ENCODE measurements at regions not wholly inside any gene's neighbourhood (a gene's known extent, or its start where the extent isn't known, plus 50 kb on each side); places are given as distances from the start of the nearest gene placed in this dataset.

DNA sequence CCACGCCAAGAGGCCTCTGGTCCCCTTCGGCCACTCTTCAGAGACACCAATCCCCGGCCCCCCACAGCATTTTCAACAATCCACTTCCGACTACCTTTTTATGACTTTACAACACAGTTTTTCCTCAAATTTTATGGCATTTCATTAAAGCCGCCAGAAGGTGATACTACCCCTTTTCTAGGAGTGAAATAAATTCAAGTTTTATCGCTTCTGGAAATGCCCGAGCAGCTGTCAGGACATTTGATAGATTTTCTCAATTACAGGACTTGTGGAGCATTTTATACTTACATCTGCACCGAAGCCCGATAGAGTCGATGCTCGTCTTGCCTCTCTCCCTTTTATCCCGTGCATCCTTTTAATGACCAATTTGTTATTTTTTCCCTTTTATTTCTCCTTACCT, 108.1 kb upstream of the CREB1 start:
- H3K9ac ChIP-seq (ENCODE audit: insufficient read depth in 1 of 2, low read depth in 2 of 2, low read length in 2 of 2), result no peak overlapping the region
- WGBS (ENCODE audit: insufficient coverage, low coverage, missing lambda C conversion rate), result 94% methylated on average over 9 of the region's 12 CpGs
- H3K9me3 ChIP-seq (replicated peaks; ENCODE audit: control insufficient read depth, insufficient read depth, low read depth, low read length), result no peaks in the 10 kb centered on the region; the same call in 1 of the 2 replicates
- no peak for ATAC-seq
- no peak for FAIRE-seq
- intact Hi-C loops (cut with micrococcal nuclease), result no loop called here
- in situ Hi-C loops (cut with MboI), result no loop called here
- no peaks in the 10 kb centered on the region for H3K36me3 ChIP-seq (ENCODE audit: control insufficient read depth, insufficient read depth, low read length)
- H2AFZ ChIP-seq (ENCODE audit: low read depth, low read length), result no peak overlapping the region
- H3K4me1 ChIP-seq (replicated peaks in 1 of 2; ENCODE audit: control insufficient read depth in 2 of 2, insufficient read depth in 2 of 2, low read length in 2 of 2), result peaks cover 0 to 26% of the 10 kb centered on the region in 2 experiments; a peak in 3 of 5 replicates
- no peak overlapping the region for H3K4me3 ChIP-seq
- H4K20me1 ChIP-seq (replicated peaks; ENCODE audit: control insufficient read depth, insufficient read depth, low read length), result no peaks in the 10 kb centered on the region
- no peak overlapping the region for H3K4me2 ChIP-seq (ENCODE audit: insufficient read depth, low read length)
- DNase-seq (ENCODE audit: extremely low read depth in 1 of 4, low spot score in 3 of 4), result no peak
- CTCF ChIA-PET (ENCODE audit: low intra/inter-chr PET ratio), result no interaction called here
- H3K27ac ChIP-seq (ENCODE audit: extremely low read depth, low read depth, low read length), result no peak overlapping the region
- TF ChIP-seq TRIM24 (IDR thresholded peaks at IDR 0.05) (no peak), RBM15 (IDR thresholded peaks at IDR 0.05; ENCODE audit: insufficient read depth, low read length) (no peak), SRSF7 (optimal IDR thresholded peaks at IDR 0.05; ENCODE audit: low read depth, low read length) (no peak), ZZZ3 (IDR thresholded peaks at IDR 0.05) (no peak), TAF15 (IDR thresholded peaks at IDR 0.05; ENCODE audit: low read depth, low read length) (no peak), HOXB6 (CRISPR knock-in tag; IDR thresholded peaks at IDR 0.05; ENCODE audit: borderline replicate concordance) (no peak), TEAD4 (IDR thresholded peaks at IDR 0.05; ENCODE audit: low read length) (no peak), TEAD4 (CRISPR knock-in tag; IDR thresholded peaks at IDR 0.05; ENCODE audit: borderline replicate concordance) (no peak), MAFK (IDR thresholded peaks at IDR 0.05; ENCODE audit: low read length) (no peak)
- TF ChIP-seq, protein P1, sequence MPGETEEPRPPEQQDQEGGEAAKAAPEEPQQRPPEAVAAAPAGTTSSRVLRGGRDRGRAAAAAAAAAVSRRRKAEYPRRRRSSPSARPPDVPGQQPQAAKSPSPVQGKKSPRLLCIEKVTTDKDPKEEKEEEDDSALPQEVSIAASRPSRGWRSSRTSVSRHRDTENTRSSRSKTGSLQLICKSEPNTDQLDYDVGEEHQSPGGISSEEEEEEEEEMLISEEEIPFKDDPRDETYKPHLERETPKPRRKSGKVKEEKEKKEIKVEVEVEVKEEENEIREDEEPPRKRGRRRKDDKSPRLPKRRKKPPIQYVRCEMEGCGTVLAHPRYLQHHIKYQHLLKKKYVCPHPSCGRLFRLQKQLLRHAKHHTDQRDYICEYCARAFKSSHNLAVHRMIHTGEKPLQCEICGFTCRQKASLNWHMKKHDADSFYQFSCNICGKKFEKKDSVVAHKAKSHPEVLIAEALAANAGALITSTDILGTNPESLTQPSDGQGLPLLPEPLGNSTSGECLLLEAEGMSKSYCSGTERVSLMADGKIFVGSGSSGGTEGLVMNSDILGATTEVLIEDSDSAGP (CRISPR knock-in tag; IDR thresholded peaks at IDR 0.05), result no peak
- TF ChIP-seq, protein P2, sequence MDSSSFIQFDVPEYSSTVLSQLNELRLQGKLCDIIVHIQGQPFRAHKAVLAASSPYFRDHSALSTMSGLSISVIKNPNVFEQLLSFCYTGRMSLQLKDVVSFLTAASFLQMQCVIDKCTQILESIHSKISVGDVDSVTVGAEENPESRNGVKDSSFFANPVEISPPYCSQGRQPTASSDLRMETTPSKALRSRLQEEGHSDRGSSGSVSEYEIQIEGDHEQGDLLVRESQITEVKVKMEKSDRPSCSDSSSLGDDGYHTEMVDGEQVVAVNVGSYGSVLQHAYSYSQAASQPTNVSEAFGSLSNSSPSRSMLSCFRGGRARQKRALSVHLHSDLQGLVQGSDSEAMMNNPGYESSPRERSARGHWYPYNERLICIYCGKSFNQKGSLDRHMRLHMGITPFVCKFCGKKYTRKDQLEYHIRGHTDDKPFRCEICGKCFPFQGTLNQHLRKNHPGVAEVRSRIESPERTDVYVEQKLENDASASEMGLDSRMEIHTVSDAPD (CRISPR knock-in tag; IDR thresholded peaks at IDR 0.05), result no peak
- POLR2A ChIA-PET, result no interaction called here
- H3K79me2 ChIP-seq (ENCODE audit: control insufficient read depth, insufficient read depth, low read length), result no peaks in the 10 kb centered on the region
- no peaks in the 10 kb centered on the region for H3K27me3 ChIP-seq (ENCODE audit: control insufficient read depth in 2 of 2, insufficient read depth in 2 of 2, low read length in 2 of 2)
- H3K9me1 ChIP-seq (ENCODE audit: control insufficient read depth, insufficient read depth, low read length), result no peaks in the 10 kb centered on the region
- BruUV-seq (replicated peaks), result no TSS peak

Measured in K562 (cell line).